ENCODE measurements at regions not wholly inside any gene's neighbourhood (a gene's known extent, or its start where the extent isn't known, plus 50 kb on each side); places are given as distances from the start of the nearest gene placed in this dataset.

DNA sequence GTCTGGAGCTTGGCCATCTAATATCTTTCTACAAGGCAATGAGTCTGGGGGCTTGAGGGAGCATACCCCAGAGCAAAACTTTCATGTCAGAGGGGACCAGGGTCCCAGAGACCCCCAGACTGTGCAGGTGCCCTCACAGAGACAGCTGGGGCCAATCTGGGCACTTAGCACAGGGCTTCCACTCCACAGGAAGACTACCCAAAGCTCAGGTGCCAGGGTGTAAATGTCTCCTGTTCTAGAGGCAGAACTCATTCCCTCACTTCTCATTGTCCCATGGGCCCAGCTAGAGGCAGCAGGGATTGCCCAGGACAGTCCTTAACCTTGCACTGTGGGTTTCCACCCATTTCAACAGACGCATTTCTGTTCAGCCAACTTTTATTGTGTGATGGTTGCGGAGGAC is 246.9 kb downstream of the ACTR3B start:
- POLR2A ChIA-PET: no interaction called here

DNA sequence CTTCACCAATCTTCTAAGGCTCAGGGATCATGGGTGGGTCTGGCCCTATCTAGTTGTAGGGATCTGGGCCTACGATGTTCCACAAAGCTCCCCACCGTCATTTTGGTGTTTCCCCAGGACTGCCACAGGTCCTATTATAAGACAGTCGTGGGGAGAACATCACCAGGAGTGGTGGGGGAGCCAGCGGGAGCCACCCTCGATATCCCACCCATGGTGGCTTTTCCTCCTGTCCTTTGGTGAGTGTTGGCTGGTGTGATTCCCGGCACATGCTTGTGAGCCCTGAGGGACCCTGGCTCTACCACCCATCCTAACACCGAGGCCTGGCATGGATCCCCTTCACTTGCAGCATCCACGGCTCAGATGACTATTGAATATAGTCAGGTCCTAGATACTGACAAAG is 247.4 kb downstream of the ACTR3B start:
- no peaks in the 10 kb centered on the region for H3K36me3 ChIP-seq (ENCODE audit: control insufficient read depth in 2 of 2, insufficient read depth in 1 of 2, low read length in 2 of 2)
- CTCF ChIA-PET: no interaction called here
- POLR2A ChIA-PET: no interaction called here
- H3K4me1 ChIP-seq (ENCODE audit: control insufficient read depth, insufficient read depth, low read length): no peaks in the 10 kb centered on the region
- no peaks in the 10 kb centered on the region for H3K9me3 ChIP-seq (ENCODE audit: control insufficient read depth, insufficient read depth, low read depth, low read length)
- no peak overlapping the region for H3K4me3 ChIP-seq (ENCODE audit: low read depth, low read length)
- no peak overlapping the region for H3K27ac ChIP-seq (ENCODE audit: extremely low read depth, low read depth, low read length)
- no peak for TF ChIP-seq ZNF521 (tag by site-specific recombination; IDR thresholded peaks at IDR 0.05)
- no peak for TF ChIP-seq ZBTB20 (tag by site-specific recombination; IDR thresholded peaks at IDR 0.05)

More for the DNA sequence above, 246.9 kb downstream of the ACTR3B start:
- Histone ChIP-seq H3K27ac (ENCODE audit: extremely low read depth, low read depth, low read length) (no peak overlapping the region), H3K9me3 (ENCODE audit: control insufficient read depth, insufficient read depth, low read depth, low read length) (no peaks in the 10 kb centered on the region), H3K4me1 (ENCODE audit: control insufficient read depth, insufficient read depth, low read length) (no peaks in the 10 kb centered on the region), H3K36me3 (ENCODE audit: control insufficient read depth in 2 of 2, insufficient read depth in 1 of 2, low read length in 2 of 2) (no peaks in the 10 kb centered on the region), H3K4me3 (ENCODE audit: low read depth, low read length) (no peak overlapping the region)
- CTCF ChIA-PET: no interaction called here
- TF ChIP-seq, protein P1, sequence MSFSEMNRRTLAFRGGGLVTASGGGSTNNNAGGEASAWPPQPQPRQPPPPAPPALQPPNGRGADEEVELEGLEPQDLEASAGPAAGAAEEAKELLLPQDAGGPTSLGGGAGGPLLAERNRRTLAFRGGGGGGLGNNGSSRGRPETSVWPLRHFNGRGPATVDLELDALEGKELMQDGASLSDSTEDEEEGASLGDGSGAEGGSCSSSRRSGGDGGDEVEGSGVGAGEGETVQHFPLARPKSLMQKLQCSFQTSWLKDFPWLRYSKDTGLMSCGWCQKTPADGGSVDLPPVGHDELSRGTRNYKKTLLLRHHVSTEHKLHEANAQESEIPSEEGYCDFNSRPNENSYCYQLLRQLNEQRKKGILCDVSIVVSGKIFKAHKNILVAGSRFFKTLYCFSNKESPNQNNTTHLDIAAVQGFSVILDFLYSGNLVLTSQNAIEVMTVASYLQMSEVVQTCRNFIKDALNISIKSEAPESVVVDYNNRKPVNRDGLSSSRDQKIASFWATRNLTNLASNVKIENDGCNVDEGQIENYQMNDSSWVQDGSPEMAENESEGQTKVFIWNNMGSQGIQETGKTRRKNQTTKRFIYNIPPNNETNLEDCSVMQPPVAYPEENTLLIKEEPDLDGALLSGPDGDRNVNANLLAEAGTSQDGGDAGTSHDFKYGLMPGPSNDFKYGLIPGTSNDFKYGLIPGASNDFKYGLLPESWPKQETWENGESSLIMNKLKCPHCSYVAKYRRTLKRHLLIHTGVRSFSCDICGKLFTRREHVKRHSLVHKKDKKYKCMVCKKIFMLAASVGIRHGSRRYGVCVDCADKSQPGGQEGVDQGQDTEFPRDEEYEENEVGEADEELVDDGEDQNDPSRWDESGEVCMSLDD (tag by site-specific recombination; IDR thresholded peaks at IDR 0.05): no peak
- no peak for TF ChIP-seq ZNF548 (tag by site-specific recombination; IDR thresholded peaks at IDR 0.05)

DNA sequence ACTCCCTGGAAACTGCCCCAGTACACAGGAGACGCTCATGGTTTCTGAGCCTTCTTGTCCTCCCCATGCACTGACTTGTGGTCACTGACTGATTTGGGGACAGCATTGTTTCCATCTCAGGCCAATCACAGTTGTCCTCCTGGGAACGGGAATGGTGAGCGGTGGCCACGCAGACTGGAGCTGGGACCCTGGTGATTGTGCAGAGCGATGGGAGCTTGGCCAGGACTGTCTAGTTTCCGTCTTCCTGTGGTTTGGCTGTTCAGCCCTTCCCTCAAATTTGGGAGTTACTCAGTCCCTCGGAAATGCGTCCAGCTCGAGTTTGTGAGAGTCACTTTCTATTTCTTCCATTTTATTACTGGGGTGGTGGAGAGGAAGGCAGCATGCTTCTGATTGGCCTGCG is 250.9 kb downstream of the ACTR3B start:
- Histone ChIP-seq H3K4me1 (ENCODE audit: control insufficient read depth, insufficient read depth, low read length) (no peaks in the 10 kb centered on the region), H3K27ac (ENCODE audit: extremely low read depth, low read depth, low read length) (no peak overlapping the region), H3K36me3 (ENCODE audit: control insufficient read depth in 2 of 2, insufficient read depth in 1 of 2, low read length in 2 of 2) (no peaks in the 10 kb centered on the region), H3K9me3 (ENCODE audit: control insufficient read depth, insufficient read depth, low read depth, low read length) (no peaks in the 10 kb centered on the region), H3K4me3 (ENCODE audit: low read depth, low read length) (no peak overlapping the region)
- CTCF ChIA-PET: no interaction called here
- TF ChIP-seq ZNF670 (tag by site-specific recombination; IDR thresholded peaks at IDR 0.05; ENCODE audit: low read depth) (no peak), ZNF843 (tag by site-specific recombination; IDR thresholded peaks at IDR 0.05) (no peak), ZNF23 (tag by site-specific recombination; IDR thresholded peaks at IDR 0.05; ENCODE audit: borderline replicate concordance) (no peak), ZNF248 (tag by site-specific recombination; IDR thresholded peaks at IDR 0.05) (no peak), ZNF529 (tag by site-specific recombination; IDR thresholded peaks at IDR 0.05; ENCODE audit: insufficient replicate concordance) (no peak), ZNF677 (tag by site-specific recombination; IDR thresholded peaks at IDR 0.05) (no peak), ZNF658 (tag by site-specific recombination; IDR thresholded peaks at IDR 0.05) (no peak), ZNF501 (tag by site-specific recombination; IDR thresholded peaks at IDR 0.05) (no peak), ZSCAN30 (tag by site-specific recombination; IDR thresholded peaks at IDR 0.05) (no peak), ZNF571 (tag by site-specific recombination; IDR thresholded peaks at IDR 0.05) (no peak), ZNF394 (tag by site-specific recombination; IDR thresholded peaks at IDR 0.05; ENCODE audit: borderline replicate concordance) (no peak)
- TF ChIP-seq, protein P2, sequence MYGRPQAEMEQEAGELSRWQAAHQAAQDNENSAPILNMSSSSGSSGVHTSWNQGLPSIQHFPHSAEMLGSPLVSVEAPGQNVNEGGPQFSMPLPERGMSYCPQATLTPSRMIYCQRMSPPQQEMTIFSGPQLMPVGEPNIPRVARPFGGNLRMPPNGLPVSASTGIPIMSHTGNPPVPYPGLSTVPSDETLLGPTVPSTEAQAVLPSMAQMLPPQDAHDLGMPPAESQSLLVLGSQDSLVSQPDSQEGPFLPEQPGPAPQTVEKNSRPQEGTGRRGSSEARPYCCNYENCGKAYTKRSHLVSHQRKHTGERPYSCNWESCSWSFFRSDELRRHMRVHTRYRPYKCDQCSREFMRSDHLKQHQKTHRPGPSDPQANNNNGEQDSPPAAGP (tag by site-specific recombination; IDR thresholded peaks at IDR 0.05): no peak
- TF ChIP-seq, protein P3, sequence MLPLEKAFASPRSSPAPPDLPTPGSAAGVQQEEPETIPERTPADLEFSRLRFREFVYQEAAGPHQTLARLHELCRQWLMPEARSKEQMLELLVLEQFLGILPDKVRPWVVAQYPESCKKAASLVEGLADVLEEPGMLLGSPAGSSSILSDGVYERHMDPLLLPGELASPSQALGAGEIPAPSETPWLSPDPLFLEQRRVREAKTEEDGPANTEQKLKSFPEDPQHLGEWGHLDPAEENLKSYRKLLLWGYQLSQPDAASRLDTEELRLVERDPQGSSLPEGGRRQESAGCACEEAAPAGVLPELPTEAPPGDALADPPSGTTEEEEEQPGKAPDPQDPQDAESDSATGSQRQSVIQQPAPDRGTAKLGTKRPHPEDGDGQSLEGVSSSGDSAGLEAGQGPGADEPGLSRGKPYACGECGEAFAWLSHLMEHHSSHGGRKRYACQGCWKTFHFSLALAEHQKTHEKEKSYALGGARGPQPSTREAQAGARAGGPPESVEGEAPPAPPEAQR (tag by site-specific recombination; IDR thresholded peaks at IDR 0.05): no peak
- TF ChIP-seq, protein P4, sequence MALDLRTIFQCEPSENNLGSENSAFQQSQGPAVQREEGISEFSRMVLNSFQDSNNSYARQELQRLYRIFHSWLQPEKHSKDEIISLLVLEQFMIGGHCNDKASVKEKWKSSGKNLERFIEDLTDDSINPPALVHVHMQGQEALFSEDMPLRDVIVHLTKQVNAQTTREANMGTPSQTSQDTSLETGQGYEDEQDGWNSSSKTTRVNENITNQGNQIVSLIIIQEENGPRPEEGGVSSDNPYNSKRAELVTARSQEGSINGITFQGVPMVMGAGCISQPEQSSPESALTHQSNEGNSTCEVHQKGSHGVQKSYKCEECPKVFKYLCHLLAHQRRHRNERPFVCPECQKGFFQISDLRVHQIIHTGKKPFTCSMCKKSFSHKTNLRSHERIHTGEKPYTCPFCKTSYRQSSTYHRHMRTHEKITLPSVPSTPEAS (tag by site-specific recombination; IDR thresholded peaks at IDR 0.05): no peak
- POLR2A ChIA-PET: no interaction called here
